Mammary epithelial cell (primary cell): ENCODE measurements at regions not wholly inside any gene's neighbourhood (a gene's known extent, or its start where the extent isn't known, plus 50 kb on each side); places are given as distances from the start of the nearest gene placed in this dataset.

ENCODE experiments used
- CTCF ChIP-seq, 2 donors: IDR thresholded peaks in 1 of 2; conservative IDR thresholded peaks in 1 of 2; 2 replicates each; pipeline ENCODE4 v1.5.1; 2011 to 2012; ENCODE audit warnings: inconsistent platforms in 2 of 2, low read length in 2 of 2, mild to moderate bottlenecking in 2 of 2, control low read depth in 1 of 2, low read depth in 1 of 2; ENCODE audit not compliant: insufficient read depth in 1 of 2; ENCODE audit errors: extremely low read depth in 1 of 2
- EZH2 ChIP-seq: IDR thresholded peaks from 2 replicates; pipeline ENCODE4 v1.6.1; 2012; ENCODE audit warnings: low read length, inconsistent platforms, borderline replicate concordance

- no peak for TF ChIP-seq CTCF (conservative IDR thresholded peaks at IDR 0.05 in 1 of 2, IDR thresholded peaks at IDR 0.05 in 1 of 2; ENCODE audit: extremely low read depth in 1 of 2, insufficient read depth in 1 of 2, low read depth in 1 of 2, low read length in 2 of 2)
- no peak for TF ChIP-seq EZH2
Measured at GRCh38 chr14:106051796-106052195, 525.4 kb downstream of the TMEM121 start.
